WTC11 (cell line): ENCODE measurements at regions not wholly inside any gene's neighbourhood (a gene's known extent, or its start where the extent isn't known, plus 50 kb on each side); places are given as distances from the start of the nearest gene placed in this dataset.
"Not testable (repeated sequence)": the region's sequence is repeated elsewhere in the genome, so short reads cannot be mapped to it uniquely, and the experiment has no call there.

Experiments used
- ATAC-seq: fragments of 200-7000 bp; cut with Tn5 transposase; 2 replicates; pipeline ENCODE4 v1.10.0; 2021; ENCODE audit warnings: mild to moderate bottlenecking, moderate library complexity
- CTCF ChIA-PET: fragments of 300-600 bp; sonication (Branson Sonifier 250); formaldehyde crosslinking; loops from one replicate; lab custom pipeline; 2021; ENCODE audit warnings: antibody characterized with exemption; lab: Charles Lee
- POLR2A ChIA-PET: fragments of 350-600 bp; sonication (Branson Sonifier 250); formaldehyde crosslinking; loops from one replicate; lab custom pipeline; 2021; ENCODE audit warnings: antibody characterized with exemption; lab: Charles Lee
- DNase-seq: peaks from one replicate; pipeline ENCODE4 v3.0.0; 2021; ENCODE audit warnings: low spot score
- H3K27ac Mint-ChIP-seq: 2 replicates; pipeline ENCODE4 v1.8.0; 2021; ENCODE audit warnings: mixed read lengths
- H3K27me3 Mint-ChIP-seq: 2 replicates; pipeline ENCODE4 v1.8.0; 2021; ENCODE audit warnings: low read depth, mild to moderate bottlenecking, moderate library complexity, mixed read lengths
- H3K36me3 Mint-ChIP-seq: 2 replicates; pipeline ENCODE4 v1.8.0; 2021; ENCODE audit warnings: mixed read lengths
- H3K4me1 Mint-ChIP-seq: 2 replicates; pipeline ENCODE4 v1.8.0; 2022; ENCODE audit warnings: mixed read lengths
- H3K4me3 Mint-ChIP-seq: 2 replicates; pipeline ENCODE4 v1.8.0; 2021; ENCODE audit warnings: mild to moderate bottlenecking, moderate library complexity, mixed read lengths
- H3K9me3 Mint-ChIP-seq: 2 replicates; pipeline ENCODE4 v1.8.0; 2021; ENCODE audit warnings: mixed read lengths
- AR ChIP-seq: fragments of 250-450 bp; sonication (Bioruptor Pico); IDR thresholded peaks from 2 replicates; pipeline ENCODE4 v1.9.0; 2021; ENCODE audit warnings: mild to moderate bottlenecking
- FOXJ3 ChIP-seq: sonication (generic); formaldehyde crosslinking; IDR thresholded peaks from 2 replicates; pipeline ENCODE4 v1.9.0; 2021; ENCODE audit warnings: missing genetic modification reagents, mild to moderate bottlenecking, borderline replicate concordance
- FOXP1 ChIP-seq: sonication (generic); formaldehyde crosslinking; IDR thresholded peaks from 2 replicates; pipeline ENCODE4 v1.8.0; 2022; ENCODE audit warnings: missing genetic modification reagents, mild to moderate bottlenecking, moderate library complexity, borderline replicate concordance
- FOXP4 ChIP-seq: sonication (generic); formaldehyde crosslinking; IDR thresholded peaks from 2 replicates; pipeline ENCODE4 v1.8.0; 2022; ENCODE audit warnings: mild to moderate bottlenecking, missing genetic modification reagents
- GABPB1 ChIP-seq: sonication (generic); formaldehyde crosslinking; IDR thresholded peaks from 2 replicates; pipeline ENCODE4 v1.8.1; 2023; ENCODE audit warnings: mild to moderate bottlenecking, missing genetic modification reagents
- MYBL2 ChIP-seq: sonication (generic); formaldehyde crosslinking; IDR thresholded peaks from 2 replicates; pipeline ENCODE4 v1.8.1; 2023; ENCODE audit warnings: mild to moderate bottlenecking, moderate library complexity, missing genetic modification reagents
- NR1H2 ChIP-seq: sonication (generic); formaldehyde crosslinking; IDR thresholded peaks from 2 replicates; pipeline ENCODE4 v1.9.0; 2021; ENCODE audit warnings: mild to moderate bottlenecking, moderate library complexity, missing genetic modification reagents
- NR2C2 ChIP-seq: sonication (generic); formaldehyde crosslinking; IDR thresholded peaks from 2 replicates; pipeline ENCODE4 v1.8.0; 2022; ENCODE audit warnings: mild to moderate bottlenecking, missing genetic modification reagents
- RORB ChIP-seq: fragments of 250-450 bp; sonication (Bioruptor Pico); IDR thresholded peaks from 2 replicates; pipeline ENCODE4 v1.9.0; 2021; ENCODE audit warnings: mild to moderate bottlenecking
- SOX15 ChIP-seq: fragments of 250-450 bp; sonication (Bioruptor Pico); IDR thresholded peaks from 2 replicates; pipeline ENCODE4 v1.9.0; 2021; ENCODE audit warnings: mild to moderate bottlenecking
- ZBTB21 ChIP-seq: sonication (generic); formaldehyde crosslinking; IDR thresholded peaks from 2 replicates; pipeline ENCODE4 v1.8.1; 2023; ENCODE audit warnings: mild to moderate bottlenecking, missing genetic modification reagents, borderline replicate concordance
- ZMAT4 ChIP-seq: fragments of 250-450 bp; sonication (Bioruptor Pico); IDR thresholded peaks from 2 replicates; pipeline ENCODE4 v1.9.0; 2021; ENCODE audit warnings: mild to moderate bottlenecking
- ZNF121 ChIP-seq: sonication (generic); formaldehyde crosslinking; IDR thresholded peaks from 2 replicates; pipeline ENCODE4 v1.8.0; 2023; ENCODE audit warnings: missing genetic modification reagents
- ZNF138 ChIP-seq: sonication (generic); formaldehyde crosslinking; conservative IDR thresholded peaks from 2 replicates; pipeline ENCODE4 v1.8.1; 2022; ENCODE audit warnings: mild to moderate bottlenecking, moderate library complexity, missing genetic modification reagents
- ZNF263 ChIP-seq: sonication (generic); formaldehyde crosslinking; IDR thresholded peaks from 2 replicates; pipeline ENCODE4 v1.8.1; 2022; ENCODE audit warnings: low read depth, mild to moderate bottlenecking, moderate library complexity, missing genetic modification reagents
- ZNF396 ChIP-seq: fragments of 250-450 bp; sonication (Bioruptor Pico); IDR thresholded peaks from 2 replicates; pipeline ENCODE4 v1.8.0; 2021; ENCODE audit warnings: mild to moderate bottlenecking, moderate library complexity, borderline replicate concordance
- ZNF423 ChIP-seq: fragments of 250-450 bp; sonication (Bioruptor Pico); IDR thresholded peaks from 2 replicates; pipeline ENCODE4 v2.1.2; 2022; ENCODE audit warnings: mild to moderate bottlenecking, moderate library complexity
- TF ChIP-seq, protein P1 (sequence below): sonication (generic); formaldehyde crosslinking; IDR thresholded peaks from 2 replicates; pipeline ENCODE4 v1.8.0; 2022; ENCODE audit warnings: mild to moderate bottlenecking, missing genetic modification reagents

GRCh38 chr5:109630093-109630492 lies 59.6 kb upstream of the MAN2A1 start:
- peak overlapping the region; percentile 78 for H3K27ac Mint-ChIP-seq
- peaks cover 36% of the 10 kb centered on the region for H3K9me3 Mint-ChIP-seq
- H3K4me1 Mint-ChIP-seq = peaks cover 4% of the 10 kb centered on the region
- ChIA-PET CTCF (no interaction called here), POLR2A (no interaction called here)
- DNase-seq (no peak), ATAC-seq (no peak)
- H3K36me3 Mint-ChIP-seq = peaks cover 24% of the 10 kb centered on the region
- no peak overlapping the region for H3K4me3 Mint-ChIP-seq
- no peaks in the 10 kb centered on the region; the same call in 1 of the 2 replicates for H3K27me3 Mint-ChIP-seq
- no peak for TF ChIP-seq ZBTB21 (CRISPR knock-in tag)
- TF ChIP-seq ZNF396 (CRISPR knock-in tag) = no peak

DNA sequence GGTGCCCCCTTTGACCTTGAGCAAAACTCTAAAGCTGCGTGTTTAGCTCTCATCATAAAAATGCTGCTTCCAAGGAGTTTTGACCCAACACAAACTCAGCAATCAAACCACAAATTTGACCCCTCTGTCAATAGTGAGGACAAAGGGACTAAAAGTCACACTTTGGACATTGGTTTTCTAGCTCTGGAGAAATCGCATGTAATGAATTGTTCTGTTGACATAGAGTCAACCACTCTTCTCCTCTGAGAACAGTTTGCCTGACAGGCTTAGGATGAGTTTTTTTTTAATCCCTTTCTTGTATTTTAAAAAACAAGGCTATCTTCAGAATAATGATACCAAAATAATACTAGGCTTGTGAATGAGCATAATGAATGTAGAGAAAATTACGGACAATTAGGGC lies 61.1 kb upstream of the MAN2A1 start:
- POLR2A ChIA-PET = no interaction called here
- peaks cover 24% of the 10 kb centered on the region for H3K36me3 Mint-ChIP-seq
- H3K9me3 Mint-ChIP-seq = peaks cover 38% of the 10 kb centered on the region
- TF ChIP-seq ZNF138 (CRISPR knock-in tag) (no peak), FOXJ3 (CRISPR knock-in tag) (no peak), MYBL2 (CRISPR knock-in tag) (no peak), AR (CRISPR knock-in tag) (no peak)
- DNase-seq = no peak
- H3K27me3 Mint-ChIP-seq = no peaks in the 10 kb centered on the region; the same call in 1 of the 2 replicates
- H3K4me1 Mint-ChIP-seq = peaks cover 4% of the 10 kb centered on the region
- ATAC-seq = no peak
- H3K27ac Mint-ChIP-seq = no peak overlapping the region
- CTCF ChIA-PET = no interaction called here
- no peak overlapping the region for H3K4me3 Mint-ChIP-seq

GRCh38 chr5:109621266-109621665 lies 68.5 kb upstream of the MAN2A1 start:
- H3K4me3 Mint-ChIP-seq, H3K27ac Mint-ChIP-seq, DNase-seq, H3K36me3 Mint-ChIP-seq, ATAC-seq, H3K27me3 Mint-ChIP-seq, H3K4me1 Mint-ChIP-seq, CTCF ChIA-PET, POLR2A ChIA-PET: not testable (repeated sequence)
- peaks cover 20% of the 10 kb centered on the region for H3K9me3 Mint-ChIP-seq

GRCh38 chr5:109620651-109621050 lies 69.1 kb upstream of the MAN2A1 start:
- no peak for DNase-seq
- H3K9me3 Mint-ChIP-seq = peaks cover 14% of the 10 kb centered on the region
- H3K36me3 Mint-ChIP-seq = 0 out of 2 replicates have a peak, but pooled peaks cover under 1% of the 10 kb centered on the region
- TF ChIP-seq NR1H2 (CRISPR knock-in tag) (no peak), ZMAT4 (CRISPR knock-in tag) (no peak), FOXP4 (CRISPR knock-in tag) (no peak), ZNF263 (CRISPR knock-in tag) (no peak), RORB (CRISPR knock-in tag) (no peak), SOX15 (no peak), ZNF121 (CRISPR knock-in tag) (no peak), GABPB1 (CRISPR knock-in tag) (no peak), FOXP1 (no peak), NR2C2 (CRISPR knock-in tag) (no peak), ZNF423 (no peak)
- TF ChIP-seq, protein P1, sequence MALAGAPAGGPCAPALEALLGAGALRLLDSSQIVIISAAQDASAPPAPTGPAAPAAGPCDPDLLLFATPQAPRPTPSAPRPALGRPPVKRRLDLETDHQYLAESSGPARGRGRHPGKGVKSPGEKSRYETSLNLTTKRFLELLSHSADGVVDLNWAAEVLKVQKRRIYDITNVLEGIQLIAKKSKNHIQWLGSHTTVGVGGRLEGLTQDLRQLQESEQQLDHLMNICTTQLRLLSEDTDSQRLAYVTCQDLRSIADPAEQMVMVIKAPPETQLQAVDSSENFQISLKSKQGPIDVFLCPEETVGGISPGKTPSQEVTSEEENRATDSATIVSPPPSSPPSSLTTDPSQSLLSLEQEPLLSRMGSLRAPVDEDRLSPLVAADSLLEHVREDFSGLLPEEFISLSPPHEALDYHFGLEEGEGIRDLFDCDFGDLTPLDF (CRISPR knock-in tag) = no peak
- TF ChIP-seq, all 79 proteins: peak for 0
- H3K4me1 Mint-ChIP-seq = no peaks in the 10 kb centered on the region
- no peak overlapping the region for H3K4me3 Mint-ChIP-seq
- H3K27me3 Mint-ChIP-seq = no peaks in the 10 kb centered on the region; the same call in 1 of the 2 replicates
- ChIA-PET POLR2A (no interaction called here), CTCF (no interaction called here)
- no peak overlapping the region for H3K27ac Mint-ChIP-seq
- no peak for ATAC-seq
